Activated CD8-positive, alpha-beta T cell treated with anti-CD3 and anti-CD28 coated beads for 36 hours (primary cell): ENCODE measurements at regions not wholly inside any gene's neighbourhood (a gene's known extent, or its start where the extent isn't known, plus 50 kb on each side); places are given as distances from the start of the nearest gene placed in this dataset.

Experiments
- ATAC-seq: fragments of 200-7000 bp; cut with Tn5 transposase; one replicate; pipeline ENCODE4 v1.10.0; 2021; ENCODE audit warnings: mild to moderate bottlenecking, moderate library complexity
- CTCF ChIA-PET: fragments of 350-600 bp; sonication (Branson Sonifier 250); formaldehyde crosslinking; loops from one replicate; lab custom pipeline; 2021; ENCODE audit warnings: antibody characterized with exemption; lab: Charles Lee
- POLR2A ChIA-PET: fragments of 350-600 bp; sonication (Branson Sonifier 250); formaldehyde crosslinking; loops from one replicate; lab custom pipeline; 2021; ENCODE audit warnings: antibody characterized with exemption; lab: Charles Lee
- DNase-seq: peaks from one replicate; pipeline ENCODE4 v3.0.0-alpha.2; 2020
- H3K27ac Mint-ChIP-seq: one replicate; pipeline ENCODE4 v1.8.0; 2021; ENCODE audit warnings: mild to moderate bottlenecking, mixed read lengths
- H3K27me3 Mint-ChIP-seq: one replicate; pipeline ENCODE4 v1.8.0; 2021; ENCODE audit warnings: mixed read lengths
- H3K36me3 Mint-ChIP-seq: one replicate; pipeline ENCODE4 v1.8.0; 2021; ENCODE audit warnings: low read depth, mixed read lengths
- H3K4me1 Mint-ChIP-seq: one replicate; pipeline ENCODE4 v1.8.0; 2021; ENCODE audit warnings: low read depth, mixed read lengths
- H3K4me3 Mint-ChIP-seq: one replicate; pipeline ENCODE4 v1.8.0; 2021; ENCODE audit warnings: mild to moderate bottlenecking, moderate library complexity, mixed read lengths
- H3K9me3 Mint-ChIP-seq: one replicate; pipeline ENCODE4 v1.8.0; 2021; ENCODE audit warnings: mixed read lengths
- CTCF ChIP-seq: fragments of 200-600 bp; IDR thresholded peaks from one replicate; pipeline ENCODE4 v1.8.0; 2022; ENCODE audit warnings: antibody characterized with exemption, mild to moderate bottlenecking
- intact Hi-C: fragments of 100-400 bp; cut with micrococcal nuclease; formaldehyde crosslinking; loops from one replicate; pipeline ENCODE4 v1.10.0; 2022

GRCh38 chr5:60379907-60380306 lies 320.1 kb downstream of the DEPDC1B start:
- Mint-ChIP-seq H3K4me1 (no peaks in the 10 kb centered on the region), H3K4me3 (no peak overlapping the region), H3K27ac (no peak overlapping the region), H3K9me3 (no peaks in the 10 kb centered on the region), H3K27me3 (peaks cover 1% of the 10 kb centered on the region), H3K36me3 (no peaks in the 10 kb centered on the region)
- intact Hi-C loops, result no loop called here
- ATAC-seq (no peak), DNase-seq (no peak)
- ChIA-PET POLR2A (no interaction called here), CTCF (no interaction called here)
- TF ChIP-seq CTCF, result no peak

GRCh38 chr5:60377826-60378225 lies 322.1 kb downstream of the DEPDC1B start:
- ChIA-PET CTCF (no interaction called here), POLR2A (no interaction called here)
- Mint-ChIP-seq H3K9me3 (no peaks in the 10 kb centered on the region), H3K4me3 (no peak overlapping the region), H3K4me1 (no peaks in the 10 kb centered on the region), H3K27me3 (peaks cover 1% of the 10 kb centered on the region), H3K36me3 (no peaks in the 10 kb centered on the region), H3K27ac (no peak overlapping the region)
- ATAC-seq, result no peak
- intact Hi-C loops, result no loop called here
- DNase-seq, result no peak
- no peak for TF ChIP-seq CTCF

DNA sequence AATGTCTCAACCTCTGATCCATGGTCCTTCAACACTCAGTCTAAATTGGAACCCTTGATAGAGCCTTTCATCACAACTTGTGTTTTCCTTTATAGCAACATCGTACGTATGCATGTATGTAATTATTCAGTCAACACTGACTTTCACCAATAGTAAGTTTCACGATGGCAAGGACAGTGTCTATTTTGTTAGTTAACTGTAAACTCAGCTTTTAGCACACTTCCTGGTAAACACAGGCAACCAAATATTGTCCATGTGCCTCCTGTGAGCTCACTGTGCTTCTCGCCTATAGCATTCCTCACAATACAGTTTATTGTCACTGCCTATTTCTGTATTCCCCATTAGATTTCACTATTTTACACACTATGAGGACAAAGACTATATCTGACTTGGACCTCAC lies 323.1 kb downstream of the DEPDC1B start:
- H3K4me3 Mint-ChIP-seq, result no peak overlapping the region
- H3K27ac Mint-ChIP-seq, result no peak overlapping the region
- POLR2A ChIA-PET, result no interaction called here
- H3K9me3 Mint-ChIP-seq, result no peaks in the 10 kb centered on the region
- CTCF ChIA-PET, result no interaction called here
- ATAC-seq (no peak), DNase-seq (no peak)
- intact Hi-C loops, result no loop called here
- TF ChIP-seq CTCF, result no peak
- H3K36me3 Mint-ChIP-seq, result no peaks in the 10 kb centered on the region
- peaks cover 1% of the 10 kb centered on the region for H3K27me3 Mint-ChIP-seq
- no peaks in the 10 kb centered on the region for H3K4me1 Mint-ChIP-seq

DNA sequence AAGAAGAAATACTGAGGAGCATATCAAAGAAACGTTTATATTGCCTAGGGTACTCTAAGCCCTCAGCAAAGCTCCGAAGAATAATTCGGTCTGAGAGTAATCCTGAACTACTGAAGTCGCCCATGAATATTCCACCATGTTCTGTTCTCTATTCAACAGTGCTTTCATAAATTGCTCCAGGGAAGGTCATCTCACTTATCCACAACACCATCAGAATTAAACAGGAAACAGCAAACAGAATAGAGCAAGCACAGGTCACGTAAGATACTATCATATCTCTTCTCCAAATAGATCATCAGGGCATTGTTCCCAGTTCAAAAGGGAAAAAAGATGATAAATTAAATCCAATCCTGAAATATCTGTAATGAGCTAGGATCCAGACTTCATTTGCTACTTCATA lies 325.6 kb downstream of the DEPDC1B start:
- CTCF ChIA-PET, result no interaction called here
- Mint-ChIP-seq H3K27ac (no peak overlapping the region), H3K9me3 (no peaks in the 10 kb centered on the region), H3K4me3 (no peak overlapping the region), H3K4me1 (no peaks in the 10 kb centered on the region), H3K27me3 (peaks cover 1% of the 10 kb centered on the region), H3K36me3 (no peaks in the 10 kb centered on the region)
- ATAC-seq (no peak), DNase-seq (no peak)
- POLR2A ChIA-PET, result no interaction called here
- intact Hi-C loops, result no loop called here
- TF ChIP-seq CTCF, result no peak

GRCh38 chr5:60372786-60373185 lies 327.2 kb downstream of the DEPDC1B start:
- Mint-ChIP-seq H3K27ac (no peak overlapping the region), H3K9me3 (no peaks in the 10 kb centered on the region), H3K36me3 (no peaks in the 10 kb centered on the region), H3K27me3 (peaks cover 1% of the 10 kb centered on the region), H3K4me1 (no peaks in the 10 kb centered on the region), H3K4me3 (no peak overlapping the region)
- ChIA-PET POLR2A (no interaction called here), CTCF (no interaction called here)
- no peak for TF ChIP-seq CTCF
- ATAC-seq (no peak), DNase-seq (no peak)
- intact Hi-C loops, result no loop called here
